Stimulated activated CD4-positive, alpha-beta T cell treated with anti-CD3 and anti-CD28 coated beads, Interleukin-1b, Interleukin-23, amount 100 ng/mL, for 1 hour (primary cell): ENCODE measurements at regions not wholly inside any gene's neighbourhood (a gene's known extent, or its start where the extent isn't known, plus 50 kb on each side); places are given as distances from the start of the nearest gene placed in this dataset.
A peak's percentile ranks its signal among the peaks of the same experiment; 100 is the strongest.

Experiments
- DNase-seq, 2 donors: peaks; one replicate each; pipeline ENCODE4 v3.0.0-alpha.2; 2020; ENCODE audit warnings: low read depth in 2 of 2

GRCh38 chr14:21993070-21993469 lies 319.5 kb upstream of the OR4E1 start:
- no peak for DNase-seq

GRCh38 chr14:21991130-21991529 lies 317.5 kb upstream of the OR4E1 start:
- DNase-seq = no peak

GRCh38 chr14:21990116-21990515 lies 316.5 kb upstream of the OR4E1 start:
- DNase-seq = no peak

GRCh38 chr14:21989090-21989489 lies 315.5 kb upstream of the OR4E1 start:
- no peak for DNase-seq

GRCh38 chr14:21988413-21988812 lies 314.8 kb upstream of the OR4E1 start:
- no peak for DNase-seq

GRCh38 chr14:21987937-21988336 lies 314.3 kb upstream of the OR4E1 start:
- no peak for DNase-seq

- no peak for DNase-seq
Observed at GRCh38 chr14:21985081-21985480, 311.5 kb upstream of the OR4E1 start.

- DNase-seq = no peak
Observed at GRCh38 chr14:21978999-21979314, 305.3 kb upstream of the OR4E1 start.

GRCh38 chr14:21978184-21978998 lies 304.8 kb upstream of the OR4E1 start:
- peak in 1 of 2 donors; percentile 14 for DNase-seq

- no peak for DNase-seq
Observed at GRCh38 chr14:21974741-21975140, 301.1 kb upstream of the OR4E1 start.

- peak in 1 of 2 donors; percentile 8 for DNase-seq
Observed at GRCh38 chr14:21965042-21965441, 291.4 kb upstream of the OR4E1 start.

- DNase-seq = no peak
Observed at GRCh38 chr14:21964180-21964579, 290.6 kb upstream of the OR4E1 start.

- DNase-seq = no peak
Observed at GRCh38 chr14:21960636-21961035, 287.0 kb upstream of the OR4E1 start.

- no peak for DNase-seq
Observed at GRCh38 chr14:21941885-21942284, 268.3 kb upstream of the OR4E1 start.

- no peak for DNase-seq
Observed at GRCh38 chr14:21940887-21941856, 267.6 kb upstream of the OR4E1 start.

GRCh38 chr14:21939836-21940235 lies 266.2 kb upstream of the OR4E1 start:
- DNase-seq = no peak

- no peak for DNase-seq
Observed at GRCh38 chr14:21937996-21938395, 264.4 kb upstream of the OR4E1 start.

- no peak for DNase-seq
Observed at GRCh38 chr14:21933681-21934080, 260.1 kb upstream of the OR4E1 start.

- peak in 1 of 2 donors; percentile 14 for DNase-seq
Observed at GRCh38 chr14:21924479-21924878, 250.9 kb upstream of the OR4E1 start.

GRCh38 chr14:21923820-21924219 lies 250.2 kb upstream of the OR4E1 start:
- no peak for DNase-seq

GRCh38 chr14:21921453-21921852 lies 247.8 kb upstream of the OR4E1 start:
- no peak for DNase-seq

- DNase-seq = peak in 1 of 2 donors; percentile 19
Observed at GRCh38 chr14:21917699-21918436, 244.2 kb upstream of the OR4E1 start.
